ENCODE measurements at regions not wholly inside any gene's neighbourhood (a gene's known extent, or its start where the extent isn't known, plus 50 kb on each side); places are given as distances from the start of the nearest gene placed in this dataset.

GRCh38 chr12:58238411-58238810, 297.0 kb downstream of the ATP23 start:
- intact Hi-C loops (cut with micrococcal nuclease) = no loop called here
- no peak for DNase-seq
- H3K9me3 ChIP-seq (replicated peaks in 1 of 2; ENCODE audit: control insufficient read depth in 1 of 2, insufficient read depth in 1 of 2, low read length in 2 of 2) = no peaks in the 10 kb centered on the region
- WGBS (ENCODE audit: insufficient coverage) = no CpG with 5 or more reads among the region's 3 CpGs
- H4K20me1 ChIP-seq (ENCODE audit: insufficient read depth, low read length) = no peaks in the 10 kb centered on the region
- TF ChIP-seq CTCF (IDR thresholded peaks at IDR 0.05) = no peak
- Mint-ChIP-seq H3K27ac (no peak overlapping the region), H3K36me3 (no peaks in the 10 kb centered on the region), H3K4me3 (no peak overlapping the region), H3K27me3 (ENCODE audit: low read depth in 3 of 3) (no peaks in the 10 kb centered on the region), H3K9me3 (peaks cover 0 to 6% (median 3%) of the 10 kb centered on the region in 7 donors), H3K4me1 (no peaks in the 10 kb centered on the region)
- no peaks in the 10 kb centered on the region for H3K36me3 ChIP-seq (replicated peaks in 1 of 2; ENCODE audit: control insufficient read depth in 1 of 2, insufficient read depth in 2 of 2, low read length in 2 of 2)
- no peak overlapping the region for H2AFZ ChIP-seq (ENCODE audit: insufficient read depth, low read depth, low read length, poor library complexity, severe bottlenecking)
- H3K4me1 ChIP-seq (ENCODE audit: control insufficient read depth in 1 of 2, insufficient read depth in 2 of 2, low read length in 2 of 2) = no peaks in the 10 kb centered on the region
- no peak overlapping the region for H3K9ac ChIP-seq (ENCODE audit: insufficient read depth, low read length, poor library complexity, severe bottlenecking)
- H3K27me3 ChIP-seq (ENCODE audit: control insufficient read depth in 2 of 2, insufficient read depth in 2 of 2, low read length in 2 of 2) = no peaks in the 10 kb centered on the region
- no peak overlapping the region for H3K4me2 ChIP-seq (replicated peaks; ENCODE audit: extremely low read depth, low read length, poor library complexity, severe bottlenecking)
- H3K79me2 ChIP-seq (ENCODE audit: insufficient read depth, low read length) = no peaks in the 10 kb centered on the region
- no peak overlapping the region for H3K4me3 ChIP-seq (replicated peaks in 1 of 3; ENCODE audit: low read depth in 2 of 3, low read length in 3 of 3)
- no peak overlapping the region for H3K27ac ChIP-seq (ENCODE audit: low read depth in 1 of 2, low read length in 2 of 2)

- no peak overlapping the region for H3K9ac ChIP-seq (ENCODE audit: insufficient read depth, low read length, poor library complexity, severe bottlenecking)
Measured at GRCh38 chr12:58241099-58241498, 299.7 kb downstream of the ATP23 start.

More at GRCh38 chr12:58241099-58241498, 299.7 kb downstream of the ATP23 start:
- no peak overlapping the region for H2AFZ ChIP-seq (ENCODE audit: insufficient read depth, low read depth, low read length, poor library complexity, severe bottlenecking)
- peaks cover 0 to 2% (median 0%) of the 10 kb centered on the region in 3 donors for H3K27me3 Mint-ChIP-seq (ENCODE audit: low read depth in 3 of 3)
- H3K4me1 ChIP-seq (ENCODE audit: control insufficient read depth in 1 of 2, insufficient read depth in 2 of 2, low read length in 2 of 2) = no peaks in the 10 kb centered on the region
- no peaks in the 10 kb centered on the region for H3K4me1 Mint-ChIP-seq
- peaks cover 0 to 12% (median 6%) of the 10 kb centered on the region in 7 donors for H3K9me3 Mint-ChIP-seq
- intact Hi-C loops (cut with micrococcal nuclease) = no loop called here
- H3K36me3 Mint-ChIP-seq = no peaks in the 10 kb centered on the region
- H3K36me3 ChIP-seq (replicated peaks in 1 of 2; ENCODE audit: control insufficient read depth in 1 of 2, insufficient read depth in 2 of 2, low read length in 2 of 2) = no peaks in the 10 kb centered on the region
- peaks cover 0 to 3% of the 10 kb centered on the region in 2 donors for H3K9me3 ChIP-seq (replicated peaks in 1 of 2; ENCODE audit: control insufficient read depth in 1 of 2, insufficient read depth in 1 of 2, low read length in 2 of 2)
- H3K4me3 Mint-ChIP-seq = no peak overlapping the region
- no peak overlapping the region for H3K4me3 ChIP-seq (replicated peaks in 1 of 3; ENCODE audit: low read depth in 2 of 3, low read length in 3 of 3)
- no peak overlapping the region for H3K27ac Mint-ChIP-seq
- no peak for DNase-seq
- TF ChIP-seq CTCF (IDR thresholded peaks at IDR 0.05) = no peak
- H3K27ac ChIP-seq (ENCODE audit: low read depth in 1 of 2, low read length in 2 of 2) = no peak overlapping the region
- WGBS (ENCODE audit: insufficient coverage) = 68% methylated on average over 3 of the region's 5 CpGs
- H4K20me1 ChIP-seq (ENCODE audit: insufficient read depth, low read length) = no peaks in the 10 kb centered on the region
- H3K79me2 ChIP-seq (ENCODE audit: insufficient read depth, low read length) = no peaks in the 10 kb centered on the region
- no peaks in the 10 kb centered on the region for H3K27me3 ChIP-seq (ENCODE audit: control insufficient read depth in 2 of 2, insufficient read depth in 2 of 2, low read length in 2 of 2)
- no peak overlapping the region for H3K4me2 ChIP-seq (replicated peaks; ENCODE audit: extremely low read depth, low read length, poor library complexity, severe bottlenecking)

All from CD14-positive monocyte (primary cell).